NCI-H146 (cell line): ENCODE measurements at regions not wholly inside any gene's neighbourhood (a gene's known extent, or its start where the extent isn't known, plus 50 kb on each side); places are given as distances from the start of the nearest gene placed in this dataset.

ENCODE experiments used
- DNase-seq: peaks from one replicate; lab custom pipeline; 2025; lab: John Stamatoyannopoulos, UW

DNA sequence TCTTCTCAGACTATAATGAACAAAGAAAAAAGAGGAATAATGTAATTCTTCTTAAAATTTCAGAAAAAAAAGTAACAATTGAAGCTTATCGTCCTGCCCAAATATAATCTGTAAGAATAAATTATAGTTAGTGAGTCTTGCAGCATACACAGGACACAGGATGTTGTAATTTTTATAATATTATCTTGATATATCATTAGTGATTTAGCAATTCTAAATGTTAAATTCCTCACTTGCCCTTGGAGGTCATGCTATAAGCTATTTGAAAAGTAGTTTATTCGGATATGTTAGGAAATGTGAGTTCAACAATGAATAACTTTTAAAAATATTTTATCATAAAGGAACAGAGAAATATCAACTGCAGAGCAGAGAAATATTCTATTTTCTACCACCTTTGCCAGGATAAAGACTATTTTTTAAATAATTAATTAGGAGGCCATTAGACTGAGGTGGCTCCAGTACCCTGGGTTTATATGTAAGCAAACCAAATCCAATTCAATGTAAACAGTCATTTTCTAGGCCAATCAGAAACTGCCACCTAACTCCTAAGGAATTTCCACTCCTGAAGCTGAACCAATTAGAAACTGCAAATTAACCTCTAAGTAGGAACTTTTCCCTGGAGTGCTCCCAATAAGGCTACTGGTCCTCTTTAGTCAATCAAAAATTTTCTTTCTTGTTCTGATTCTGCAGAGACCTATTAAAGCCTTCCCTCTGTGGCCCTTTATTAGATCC is 1109.3 kb downstream of the ROBO2 start:
- no peak for DNase-seq

DNA sequence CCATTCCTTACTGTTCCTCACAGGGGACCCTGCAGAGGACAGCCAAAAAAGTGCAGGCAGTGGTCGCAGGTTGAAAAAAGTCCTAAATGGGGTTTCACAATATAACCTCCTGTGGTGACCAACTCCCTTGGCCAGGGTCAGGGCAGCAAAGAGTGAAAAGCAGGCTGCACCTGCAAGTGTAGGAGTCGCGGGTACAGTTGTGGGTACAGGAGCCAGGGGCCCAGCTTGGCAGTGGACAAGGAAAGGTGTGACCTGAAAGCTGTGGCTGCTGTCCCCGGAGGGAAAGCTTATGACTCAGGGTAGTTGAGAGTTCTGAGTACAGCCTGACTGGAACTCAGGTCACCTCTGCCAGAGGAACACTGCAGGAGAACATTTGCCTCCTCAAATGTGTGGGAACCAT is 1114.1 kb downstream of the ROBO2 start:
- DNase-seq: no peak

DNA sequence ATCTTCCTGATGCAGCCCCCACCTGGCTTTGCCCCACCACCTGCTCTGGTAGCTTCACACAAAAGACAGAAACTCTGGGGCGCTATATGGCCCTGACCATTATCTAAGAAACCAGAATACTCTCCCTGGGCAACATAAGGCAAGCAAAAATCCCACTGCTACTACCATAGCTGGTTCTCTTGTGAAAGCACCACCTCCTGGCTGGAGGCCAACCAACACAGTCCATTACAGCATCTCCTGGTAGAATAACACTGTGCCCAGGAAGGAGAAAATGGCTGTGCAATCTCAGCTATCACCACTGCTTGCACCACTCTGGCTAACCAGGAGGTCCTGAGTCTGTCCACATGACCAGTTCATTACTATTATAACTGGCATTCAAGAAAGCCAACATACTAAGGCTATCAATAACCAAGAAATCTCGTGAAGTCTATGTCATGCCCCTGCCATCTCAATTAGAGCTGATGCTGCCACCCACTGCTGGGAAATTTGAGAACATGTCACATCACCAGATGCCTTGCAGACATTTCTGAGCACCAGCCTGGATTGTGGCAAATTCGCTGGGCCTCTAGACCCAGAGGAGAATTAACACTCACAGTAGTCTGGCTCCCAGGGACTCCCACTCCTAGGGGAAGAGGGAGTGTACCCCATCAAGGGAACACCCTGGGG is 1114.8 kb downstream of the ROBO2 start:
- no peak for DNase-seq

- no peak for DNase-seq
Measured at GRCh38 chr3:78161736-78162135, 1121.8 kb downstream of the ROBO2 start.

GRCh38 chr3:78163379-78163778 is 1123.5 kb downstream of the ROBO2 start:
- peak; percentile 9 for DNase-seq

DNA sequence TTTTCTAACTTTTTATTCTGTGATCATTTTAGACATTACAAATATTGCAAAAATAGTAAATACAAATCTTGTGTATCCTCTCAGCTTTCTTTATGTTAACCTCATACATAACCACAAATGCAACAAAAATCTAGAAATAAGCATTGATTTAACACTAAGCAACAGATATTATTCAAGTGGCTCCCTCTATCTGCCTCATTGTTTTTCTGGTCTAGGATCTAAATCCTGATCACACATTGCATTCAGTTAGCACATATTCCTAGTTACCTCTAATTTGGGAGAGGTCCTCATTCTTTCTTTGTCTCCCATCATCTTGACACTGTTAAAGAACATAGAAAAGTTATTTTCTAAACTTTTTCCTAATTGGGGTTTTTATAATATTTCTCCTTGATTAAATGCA is 1126.0 kb downstream of the ROBO2 start:
- DNase-seq: no peak

DNA sequence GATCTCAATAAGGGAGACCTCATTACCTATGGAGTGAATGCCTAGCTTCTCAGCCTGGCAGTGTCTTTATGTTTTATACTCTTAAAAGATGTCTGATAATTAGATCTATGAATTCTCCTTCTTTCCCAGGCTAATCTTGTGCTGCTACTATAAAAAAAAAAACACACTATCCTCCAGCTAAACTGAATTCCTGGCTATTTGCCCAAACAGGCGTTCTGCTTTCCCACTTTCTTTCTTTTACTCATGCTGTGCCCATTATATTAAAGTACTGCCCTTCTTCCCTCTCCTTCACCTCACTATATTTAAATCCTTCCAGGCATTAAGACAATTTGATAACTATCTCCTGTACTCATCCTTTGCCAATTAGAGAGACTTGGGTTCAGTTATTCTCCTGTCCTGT is 1134.9 kb downstream of the ROBO2 start:
- peak; percentile 24 for DNase-seq

DNA sequence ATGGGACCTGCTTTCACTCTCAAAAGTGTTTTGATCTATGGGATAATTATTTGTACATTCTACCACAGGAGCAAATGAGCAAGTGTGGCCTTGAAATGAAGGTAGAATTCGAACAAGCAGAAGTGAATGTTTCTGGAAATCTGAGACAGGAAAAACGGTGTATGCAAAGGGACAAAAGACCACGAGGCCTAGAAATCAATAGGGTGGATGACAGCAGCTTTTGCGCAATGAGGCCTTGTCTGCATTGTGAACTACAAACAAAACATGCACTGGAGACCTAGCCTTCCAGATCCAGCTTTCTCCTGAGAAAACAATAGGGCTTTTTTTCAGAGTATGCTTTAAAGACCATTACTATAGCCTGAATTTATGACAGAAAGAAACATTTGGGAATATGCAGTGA is 1137.0 kb downstream of the ROBO2 start:
- peak; percentile 6 for DNase-seq

DNA sequence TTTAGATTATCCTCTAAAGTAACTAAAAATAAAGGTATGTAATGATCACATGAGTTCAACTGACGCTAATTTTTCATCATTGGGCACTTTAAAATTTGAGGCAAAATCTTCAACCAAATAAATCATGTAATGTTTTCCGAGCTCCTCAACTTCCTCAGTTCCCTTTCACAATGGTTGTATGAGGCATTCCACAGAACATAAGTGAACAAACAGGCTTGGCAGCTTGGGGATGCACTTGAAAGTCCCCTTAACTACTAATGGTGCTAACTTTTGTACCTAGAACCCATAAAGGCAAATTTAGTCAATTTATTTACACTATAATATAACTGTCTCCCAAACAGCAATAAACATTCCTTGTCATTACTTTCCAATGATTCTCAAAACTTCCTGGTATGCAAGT is 1137.9 kb downstream of the ROBO2 start:
- no peak for DNase-seq

DNA sequence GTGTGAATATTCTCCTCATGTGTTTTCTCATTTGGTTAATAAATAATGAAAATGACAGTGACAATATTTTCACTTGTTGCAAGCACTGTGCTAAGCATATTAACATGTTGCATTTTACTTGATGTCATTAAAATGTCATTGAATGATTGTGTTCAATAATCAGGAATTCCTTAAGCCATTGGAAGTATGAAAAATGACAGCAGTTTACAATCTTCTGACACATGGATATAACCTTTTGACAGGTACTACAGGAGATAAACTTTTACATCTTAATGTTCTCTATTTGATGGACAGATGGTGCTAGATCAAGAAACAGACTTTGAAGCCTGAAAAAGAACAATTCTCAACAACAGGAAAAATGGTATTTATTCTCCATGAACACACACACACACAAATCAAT is 1138.3 kb downstream of the ROBO2 start:
- DNase-seq: no peak

- DNase-seq: no peak
Measured at GRCh38 chr3:78178740-78179363, 1139.0 kb downstream of the ROBO2 start.

GRCh38 chr3:78183906-78184599 is 1144.2 kb downstream of the ROBO2 start:
- DNase-seq: peak; percentile 90

DNA sequence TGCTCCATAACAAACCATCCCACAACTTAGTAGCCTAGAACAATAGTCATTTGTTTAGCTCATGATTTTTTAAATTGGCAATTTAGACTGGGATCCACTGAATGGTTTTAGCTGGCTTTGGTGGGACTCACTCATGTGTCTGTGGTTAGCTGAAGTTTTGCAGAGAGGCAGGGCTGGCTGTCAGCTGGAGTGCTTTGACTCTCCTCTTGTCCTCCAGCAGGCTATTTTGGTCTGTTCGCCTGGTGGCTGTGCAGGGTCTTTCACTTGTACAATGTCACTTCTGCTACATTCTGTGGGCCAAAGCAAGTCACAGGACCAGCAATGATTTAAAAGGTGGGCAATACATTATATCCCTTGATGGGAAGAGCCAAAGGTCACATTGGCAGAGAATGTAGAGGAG is 1146.5 kb downstream of the ROBO2 start:
- no peak for DNase-seq

DNA sequence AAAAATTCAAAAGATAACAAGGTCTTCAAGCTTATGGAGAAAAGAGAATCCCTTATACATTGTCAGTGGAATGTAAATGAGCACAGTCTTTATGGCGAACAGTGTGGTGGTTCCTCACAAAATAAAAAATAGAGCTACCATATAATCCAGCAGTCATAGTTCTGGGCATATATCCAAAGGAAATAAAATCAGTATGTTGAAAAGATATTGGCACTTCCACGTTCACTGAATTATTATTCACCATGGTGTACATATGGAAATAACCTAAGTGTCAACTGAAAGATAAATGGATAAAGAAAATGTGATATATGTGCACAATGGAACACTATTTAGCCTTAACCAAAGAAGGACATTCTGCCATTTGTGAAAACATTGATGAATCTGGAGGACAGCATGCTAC is 1161.2 kb downstream of the ROBO2 start:
- DNase-seq: no peak

DNA sequence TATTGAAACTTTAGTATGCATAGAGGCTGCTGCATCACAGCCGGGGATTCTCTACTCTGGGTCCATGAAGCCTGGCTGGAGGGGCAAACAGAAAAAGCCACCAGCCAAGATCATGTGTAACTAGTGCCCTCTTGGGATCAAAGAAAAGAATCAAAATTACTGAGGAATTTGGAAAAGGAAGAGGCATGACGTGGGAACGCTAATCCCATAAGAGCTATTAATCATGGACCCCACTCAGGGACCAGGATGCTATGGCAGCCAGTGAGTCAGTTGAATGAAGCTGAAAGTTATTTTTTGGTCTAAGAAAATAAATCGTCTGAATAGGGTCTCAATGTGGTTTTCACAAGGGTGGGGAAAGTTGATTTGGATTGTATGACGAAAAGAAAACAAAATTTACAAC is 1165.1 kb downstream of the ROBO2 start:
- peak; percentile 65 for DNase-seq

- DNase-seq: no peak
Measured at GRCh38 chr3:78221300-78221699, 1181.4 kb downstream of the ROBO2 start.

GRCh38 chr3:78221796-78222195 is 1181.9 kb downstream of the ROBO2 start:
- DNase-seq: no peak

- no peak for DNase-seq
Measured at GRCh38 chr3:78235841-78236240, 1195.9 kb downstream of the ROBO2 start.

DNA sequence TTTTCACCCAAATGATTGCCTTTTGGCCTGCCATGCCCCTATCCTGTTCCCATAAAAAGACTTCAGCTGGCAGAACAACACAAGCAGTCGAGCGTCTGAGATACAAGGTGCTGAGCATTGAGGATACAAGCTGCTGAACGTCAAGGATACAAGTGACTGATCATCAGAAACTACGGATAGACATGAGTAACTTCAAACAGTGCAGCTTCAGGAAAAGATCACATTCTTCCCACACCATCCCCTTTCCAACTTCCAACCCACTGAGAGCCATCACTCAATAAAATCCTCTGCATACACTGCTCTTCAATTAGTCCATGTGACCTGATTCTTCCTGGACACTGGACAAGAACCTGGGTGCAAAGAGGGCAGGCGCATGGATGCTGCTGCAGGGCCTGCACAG is 1198.9 kb downstream of the ROBO2 start:
- DNase-seq: no peak

DNA sequence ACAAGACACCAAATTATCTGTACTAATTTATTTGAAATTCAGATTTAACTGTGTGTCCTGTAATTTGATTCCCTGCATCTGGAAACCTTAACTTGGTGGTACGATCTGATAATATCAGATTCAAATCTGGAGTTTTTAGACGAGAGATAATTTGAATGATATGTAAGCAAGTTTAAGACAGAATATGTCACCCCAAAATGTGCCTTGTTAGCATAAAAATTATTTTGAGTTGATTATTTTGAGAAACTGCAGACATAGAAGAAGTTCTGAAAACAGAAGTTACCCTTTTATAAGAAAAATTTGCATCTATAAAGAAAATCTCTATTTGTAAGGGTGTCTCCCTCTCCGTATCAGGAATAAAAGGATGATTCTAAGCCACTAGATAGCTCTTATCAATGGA is 1202.8 kb downstream of the ROBO2 start:
- no peak for DNase-seq

- no peak for DNase-seq
Measured at GRCh38 chr3:78244136-78244535, 1204.2 kb downstream of the ROBO2 start.

GRCh38 chr3:78249294-78249693 is 1209.4 kb downstream of the ROBO2 start:
- DNase-seq: peak; percentile 26

DNA sequence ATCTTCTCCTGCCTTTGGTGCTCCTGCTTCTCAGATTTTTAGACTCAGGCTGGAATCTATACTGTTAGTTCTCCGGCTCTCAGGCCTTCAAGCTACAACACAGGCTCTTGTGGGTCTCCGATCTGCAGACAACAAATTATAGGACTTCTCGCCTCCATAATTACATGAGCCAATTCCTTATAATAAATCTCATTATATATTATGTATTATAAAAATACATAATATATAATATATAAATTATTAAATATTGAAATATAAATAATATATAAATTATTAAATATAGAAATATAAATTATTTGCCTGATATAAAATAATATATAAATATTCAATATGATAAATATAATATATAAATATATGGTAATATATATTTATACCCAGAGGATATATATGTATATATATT is 1214.0 kb downstream of the ROBO2 start:
- no peak for DNase-seq
